ENCODE measurements at regions not wholly inside any gene's neighbourhood (a gene's known extent, or its start where the extent isn't known, plus 50 kb on each side); places are given as distances from the start of the nearest gene placed in this dataset.
"Not testable (repeated sequence)": the region's sequence is repeated elsewhere in the genome, so short reads cannot be mapped to it uniquely, and the experiment has no call there.

DNA sequence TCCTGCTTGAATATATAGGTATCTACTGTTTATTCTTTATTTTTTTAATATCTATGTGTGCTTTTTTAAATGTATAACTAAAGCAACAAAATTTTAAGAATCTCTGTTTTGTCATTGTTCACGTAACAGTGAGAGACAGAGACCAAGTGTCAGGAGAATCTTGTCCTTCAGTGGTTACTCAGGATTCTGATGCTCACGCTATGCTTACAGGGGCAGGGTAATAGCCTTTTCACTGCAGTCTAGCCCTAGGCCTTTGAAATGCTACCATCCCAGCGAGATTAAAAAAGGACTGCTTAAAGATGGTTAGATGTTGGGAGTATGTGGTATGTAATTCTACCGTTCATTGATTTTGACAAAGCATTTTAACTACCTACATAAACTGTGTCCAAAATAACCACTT is 71.6 kb upstream of the EGFR start:
- DNase-seq (no peak), ATAC-seq (no peak)
- Histone ChIP-seq H3K27ac (no peak overlapping the region), H3K36me3 (no peaks in the 10 kb centered on the region), H3K4me1 (no peaks in the 10 kb centered on the region), H3K27me3 (no peaks in the 10 kb centered on the region), H3K9me3 (peaks cover 0 to 3% (median 0%) of the 10 kb centered on the region in 12 donors), H3K4me3 (no peak overlapping the region)
- WGBS, 4 donors, result 83 to 89% (median 85%) methylated on average over 4 of the region's 4 CpGs
- no peak for TF ChIP-seq POLR2A (IDR thresholded peaks at IDR 0.05)
- TF ChIP-seq, protein P1, sequence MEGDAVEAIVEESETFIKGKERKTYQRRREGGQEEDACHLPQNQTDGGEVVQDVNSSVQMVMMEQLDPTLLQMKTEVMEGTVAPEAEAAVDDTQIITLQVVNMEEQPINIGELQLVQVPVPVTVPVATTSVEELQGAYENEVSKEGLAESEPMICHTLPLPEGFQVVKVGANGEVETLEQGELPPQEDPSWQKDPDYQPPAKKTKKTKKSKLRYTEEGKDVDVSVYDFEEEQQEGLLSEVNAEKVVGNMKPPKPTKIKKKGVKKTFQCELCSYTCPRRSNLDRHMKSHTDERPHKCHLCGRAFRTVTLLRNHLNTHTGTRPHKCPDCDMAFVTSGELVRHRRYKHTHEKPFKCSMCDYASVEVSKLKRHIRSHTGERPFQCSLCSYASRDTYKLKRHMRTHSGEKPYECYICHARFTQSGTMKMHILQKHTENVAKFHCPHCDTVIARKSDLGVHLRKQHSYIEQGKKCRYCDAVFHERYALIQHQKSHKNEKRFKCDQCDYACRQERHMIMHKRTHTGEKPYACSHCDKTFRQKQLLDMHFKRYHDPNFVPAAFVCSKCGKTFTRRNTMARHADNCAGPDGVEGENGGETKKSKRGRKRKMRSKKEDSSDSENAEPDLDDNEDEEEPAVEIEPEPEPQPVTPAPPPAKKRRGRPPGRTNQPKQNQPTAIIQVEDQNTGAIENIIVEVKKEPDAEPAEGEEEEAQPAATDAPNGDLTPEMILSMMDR (IDR thresholded peaks at IDR 0.05), result no peak
- intact Hi-C loops (cut with DNase I), result no loop called here

DNA sequence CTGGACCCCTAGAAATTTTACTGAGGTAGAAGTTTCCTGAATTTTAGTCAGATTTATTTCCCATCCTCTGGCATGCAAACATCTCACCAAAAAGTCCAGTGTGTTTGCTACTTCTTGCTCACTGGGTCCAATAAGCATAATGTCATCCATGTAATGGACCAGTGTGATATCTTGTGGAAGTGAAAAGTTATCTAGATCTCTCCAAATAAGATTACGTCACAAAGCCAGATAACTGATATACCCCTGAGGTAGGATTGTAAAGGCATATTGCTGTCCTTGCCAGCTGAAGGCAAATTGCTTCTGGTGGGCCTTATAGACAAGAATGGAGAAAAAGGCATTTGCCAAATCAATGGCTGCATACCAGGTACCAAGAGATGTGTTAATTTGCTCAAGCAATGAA is 69.3 kb upstream of the EGFR start:
- ATAC-seq; H3K9me3 ChIP-seq; H3K4me3 ChIP-seq; DNase-seq; H3K4me1 ChIP-seq; intact Hi-C loops (cut with DNase I); H3K36me3 ChIP-seq; H3K27me3 ChIP-seq; H3K27ac ChIP-seq: not testable (repeated sequence)
- WGBS, 4 donors, result 77 to 92% (median 84%) methylated on average over 1 of the region's 1 CpG

DNA sequence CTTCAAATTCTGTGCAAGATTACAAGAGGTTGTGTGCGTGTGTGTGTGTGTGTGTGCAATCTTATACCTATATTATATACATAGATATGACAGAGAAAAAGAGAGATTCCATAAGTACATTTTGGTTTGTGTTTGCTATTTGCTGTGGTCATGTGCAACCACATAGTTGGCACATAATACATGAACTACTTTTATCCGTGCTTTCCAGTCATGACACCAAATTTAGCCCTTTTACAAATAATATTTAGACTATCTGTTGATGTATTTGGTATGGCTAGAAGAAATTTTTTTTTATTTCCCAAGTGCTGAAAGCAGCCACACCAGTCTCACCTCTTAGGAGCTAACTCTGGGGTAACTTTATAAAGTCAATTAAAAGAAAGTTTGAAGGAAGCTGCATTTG is 63.5 kb upstream of the EGFR start:
- Histone ChIP-seq H3K27ac (no peak overlapping the region), H3K4me3 (no peak overlapping the region), H3K27me3 (peaks cover 0 to 6% (median 0%) of the 10 kb centered on the region in 9 donors), H3K9me3 (peaks cover 0 to 3% (median 0%) of the 10 kb centered on the region in 12 donors), H3K36me3 (no peaks in the 10 kb centered on the region), H3K4me1 (no peaks in the 10 kb centered on the region)
- DNase-seq (no peak), ATAC-seq (no peak)
- TF ChIP-seq, protein P1 (IDR thresholded peaks at IDR 0.05), result no peak
- TF ChIP-seq POLR2A (IDR thresholded peaks at IDR 0.05), result no peak
- intact Hi-C loops (cut with DNase I), result no loop called here
- 46 to 83% (median 64%) methylated on average over 2 of the region's 2 CpGs for WGBS, 4 donors

DNA sequence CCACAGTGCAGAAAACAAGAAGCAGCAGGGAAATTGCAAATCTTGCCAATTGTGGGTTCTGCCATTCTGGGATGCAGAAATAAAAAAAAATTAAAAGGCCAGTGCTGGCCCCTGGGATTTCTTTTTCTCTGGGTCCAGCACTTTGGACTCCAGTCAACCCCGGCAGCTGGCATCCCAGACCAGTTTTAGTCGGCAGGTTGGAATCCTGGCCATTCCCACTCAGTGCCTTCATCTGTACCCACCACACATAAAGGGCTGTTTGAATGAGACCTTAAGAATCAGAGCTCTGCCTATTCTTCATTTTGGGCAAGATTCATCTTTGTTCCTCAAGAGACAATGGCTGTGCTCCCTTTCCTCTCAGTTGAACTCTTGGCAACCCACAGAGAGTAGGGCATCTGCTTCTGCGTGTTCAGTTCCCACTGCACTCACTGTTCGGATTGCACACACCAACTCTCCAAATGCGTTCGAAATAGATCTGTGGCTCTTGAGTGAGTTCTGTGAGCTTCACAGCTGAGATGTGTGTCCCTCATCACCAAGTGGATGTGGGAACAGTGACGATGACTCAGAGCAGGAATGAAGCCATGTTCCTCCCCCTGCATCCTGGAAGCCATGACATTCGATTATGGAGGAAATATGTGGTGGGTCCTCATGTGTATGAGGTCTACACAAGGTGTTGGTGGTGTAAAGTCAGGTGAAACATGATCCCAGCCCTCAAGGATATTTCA is 63.0 kb upstream of the EGFR start:
- TF ChIP-seq POLR2A (IDR thresholded peaks at IDR 0.05), result no peak
- TF ChIP-seq, protein P1 (IDR thresholded peaks at IDR 0.05), result no peak
- 80 to 84% (median 82%) methylated on average over 8 of the region's 8 CpGs for WGBS, 4 donors
- no peaks in the 10 kb centered on the region for H3K36me3 ChIP-seq
- DNase-seq (no peak), ATAC-seq (no peak)
- H3K4me1 ChIP-seq, result no peaks in the 10 kb centered on the region
- intact Hi-C loops (cut with DNase I), result no loop called here
- H3K27ac ChIP-seq, result no peak overlapping the region
- no peaks in the 10 kb centered on the region for H3K9me3 ChIP-seq
- H3K4me3 ChIP-seq, result no peak overlapping the region
- H3K27me3 ChIP-seq, result peaks cover 0 to 6% (median 0%) of the 10 kb centered on the region in 9 donors

DNA sequence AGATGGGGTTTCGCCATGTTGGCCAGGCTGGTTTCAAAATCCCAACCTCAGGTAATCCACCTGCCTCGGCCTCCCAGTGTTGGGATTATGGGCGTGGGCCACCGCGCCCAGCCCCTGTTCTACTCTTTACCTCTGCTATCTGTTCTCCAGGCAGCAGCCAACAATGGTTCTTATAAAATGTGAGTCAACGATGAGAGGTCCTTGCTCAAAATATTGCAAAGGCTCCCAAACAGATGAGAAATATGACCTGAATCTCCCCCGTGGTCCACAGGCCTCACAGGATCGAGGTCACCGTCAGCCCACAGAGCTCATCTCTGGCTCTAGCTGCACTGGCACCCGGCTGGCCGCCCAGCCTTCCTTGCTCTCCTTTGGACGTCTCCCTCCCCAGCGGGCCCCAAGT is 62.0 kb upstream of the EGFR start:
- H3K4me3 ChIP-seq, result no peak overlapping the region
- WGBS, 4 donors, result 86 to 88% (median 87%) methylated on average over 13 of the region's 13 CpGs

More for the DNA sequence above, 62.0 kb upstream of the EGFR start:
- no peaks in the 10 kb centered on the region for H3K4me1 ChIP-seq
- TF ChIP-seq POLR2A (IDR thresholded peaks at IDR 0.05), result no peak
- TF ChIP-seq, protein P1 (IDR thresholded peaks at IDR 0.05), result no peak
- H3K9me3 ChIP-seq, result no peaks in the 10 kb centered on the region
- no peaks in the 10 kb centered on the region for H3K36me3 ChIP-seq
- no peak overlapping the region for H3K27ac ChIP-seq
- peaks cover 0 to 6% (median 0%) of the 10 kb centered on the region in 9 donors for H3K27me3 ChIP-seq
- ATAC-seq, result no peak
- intact Hi-C loops (cut with DNase I), result no loop called here
- DNase-seq, result no peak
